ENCODE measurements at regions not wholly inside any gene's neighbourhood (a gene's known extent, or its start where the extent isn't known, plus 50 kb on each side); places are given as distances from the start of the nearest gene placed in this dataset.

- TF ChIP-seq CTCF (IDR thresholded peaks at IDR 0.05) = no peak
- TF ChIP-seq POLR2A (IDR thresholded peaks at IDR 0.05) = no peak
These were observed 79.9 kb upstream of the NAA20 start for GRCh38 chr20:19937218-19937617.
